GM04503 (cell line): ENCODE measurements at regions not wholly inside any gene's neighbourhood (a gene's known extent, or its start where the extent isn't known, plus 50 kb on each side); places are given as distances from the start of the nearest gene placed in this dataset.

ENCODE experiments used
- DNase-seq: peaks from one replicate; pipeline ENCODE4 v3.0.0-alpha.2; 2012; ENCODE audit warnings: low read depth

GRCh38 chr5:56346741-56347535, 113.8 kb upstream of the ANKRD55 start:
- peak; percentile 47 for DNase-seq

- no peak for DNase-seq
These were observed 113.0 kb upstream of the ANKRD55 start for GRCh38 chr5:56346044-56346710.

- DNase-seq, result no peak
These were observed 112.2 kb upstream of the ANKRD55 start for GRCh38 chr5:56345352-56345751.

- DNase-seq, result no peak
These were observed 111.5 kb upstream of the ANKRD55 start for GRCh38 chr5:56344594-56344993.

- DNase-seq, result no peak
These were observed 110.9 kb upstream of the ANKRD55 start for GRCh38 chr5:56343988-56344387.

- DNase-seq, result no peak
These were observed 109.5 kb upstream of the ANKRD55 start for GRCh38 chr5:56342616-56343015.

- no peak for DNase-seq
These were observed 107.3 kb upstream of the ANKRD55 start for GRCh38 chr5:56340196-56340980.

- DNase-seq, result no peak
These were observed 106.6 kb upstream of the ANKRD55 start for GRCh38 chr5:56339732-56340131.

GRCh38 chr5:56337715-56338319, 104.7 kb upstream of the ANKRD55 start:
- DNase-seq, result no peak

GRCh38 chr5:56335212-56335611, 102.1 kb upstream of the ANKRD55 start:
- no peak for DNase-seq

- no peak for DNase-seq
These were observed 97.7 kb upstream of the ANKRD55 start for GRCh38 chr5:56330806-56331205.

GRCh38 chr5:56330167-56330566, 97.0 kb upstream of the ANKRD55 start:
- no peak for DNase-seq

- DNase-seq, result no peak
These were observed 96.5 kb upstream of the ANKRD55 start for GRCh38 chr5:56329652-56330051.

GRCh38 chr5:56328753-56329560, 95.8 kb upstream of the ANKRD55 start:
- no peak for DNase-seq

- no peak for DNase-seq
These were observed 94.7 kb upstream of the ANKRD55 start for GRCh38 chr5:56327809-56328208.

- DNase-seq, result no peak
These were observed 93.6 kb upstream of the ANKRD55 start for GRCh38 chr5:56326770-56327169.

- DNase-seq, result no peak
These were observed 93.0 kb upstream of the ANKRD55 start for GRCh38 chr5:56326116-56326515.

- no peak for DNase-seq
These were observed 91.9 kb upstream of the ANKRD55 start for GRCh38 chr5:56325039-56325438.

- no peak for DNase-seq
These were observed 90.4 kb upstream of the ANKRD55 start for GRCh38 chr5:56323505-56323904.

GRCh38 chr5:56322592-56322991, 89.5 kb upstream of the ANKRD55 start:
- DNase-seq, result no peak

- DNase-seq, result no peak
These were observed 88.2 kb upstream of the ANKRD55 start for GRCh38 chr5:56321236-56321881.
